RCC 7860 (cell line): ENCODE measurements at regions not wholly inside any gene's neighbourhood (a gene's known extent, or its start where the extent isn't known, plus 50 kb on each side); places are given as distances from the start of the nearest gene placed in this dataset.

ENCODE experiments used
- DNase-seq: peaks from one replicate; pipeline ENCODE4 v3.0.0-alpha.2; 2015; ENCODE audit warnings: low spot score
- FAIRE-seq: peaks from 2 replicates; lab custom pipeline; 2012; peaks lifted over from hg19 to GRCh38; lab: Jason Lieb, UNC

DNA sequence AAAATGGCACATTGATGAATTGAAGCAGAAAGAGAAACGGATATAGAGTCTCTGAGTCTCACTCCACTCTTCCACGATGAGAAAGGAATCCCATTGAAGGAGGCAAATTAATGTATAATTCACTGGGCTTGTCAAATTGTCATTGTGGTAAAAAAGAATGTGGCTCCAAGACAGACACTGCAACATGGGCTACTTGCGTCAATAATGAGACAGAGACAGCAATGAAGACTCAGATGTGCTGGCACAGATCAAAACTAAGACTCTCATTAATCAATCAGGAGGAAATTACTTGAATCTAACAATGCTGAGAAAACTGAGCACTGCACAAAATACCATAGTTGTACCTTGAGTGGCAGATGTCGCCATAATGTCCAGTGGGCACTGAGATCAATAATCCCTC lies 1485.5 kb downstream of the TECRL start:
- no peak for FAIRE-seq
- no peak for DNase-seq

DNA sequence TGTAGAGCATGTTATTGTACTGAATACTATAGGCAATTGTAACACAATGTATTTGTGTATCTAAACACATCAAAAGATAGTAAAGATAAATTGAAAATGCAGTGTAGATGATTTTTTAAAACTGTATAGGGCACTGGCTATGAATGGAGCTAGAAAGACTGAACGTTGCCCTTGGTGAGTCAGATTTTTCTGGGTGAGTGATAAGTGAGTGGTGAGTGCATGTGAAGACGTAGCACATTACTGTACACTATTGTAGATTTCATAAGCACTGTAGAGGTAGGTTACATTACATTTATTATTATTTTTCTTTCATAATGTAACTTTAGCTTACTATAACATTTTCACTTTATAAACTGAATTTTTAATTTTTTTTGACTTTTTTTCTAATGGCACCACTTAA lies 1491.6 kb downstream of the TECRL start:
- FAIRE-seq (no peak), DNase-seq (no peak)

DNA sequence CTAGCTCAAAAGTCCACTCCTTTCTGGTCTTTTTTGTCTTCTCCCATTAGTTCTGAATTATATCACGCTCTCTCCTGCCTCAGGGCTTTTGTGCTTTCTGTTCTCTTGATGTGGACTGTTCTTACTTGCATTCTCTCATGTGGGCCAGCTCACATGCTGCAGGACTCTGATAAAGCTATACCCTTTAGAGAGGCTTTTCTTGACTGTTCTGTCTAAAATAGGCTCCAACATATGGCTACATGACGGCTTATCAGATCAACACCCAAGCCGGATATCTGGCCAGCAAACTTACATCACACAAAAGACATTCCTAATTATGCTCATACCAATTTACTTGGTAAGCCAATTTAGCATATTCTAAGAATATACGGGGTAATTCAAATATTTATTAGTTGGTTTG lies 1494.5 kb downstream of the TECRL start:
- FAIRE-seq (no peak), DNase-seq (no peak)

DNA sequence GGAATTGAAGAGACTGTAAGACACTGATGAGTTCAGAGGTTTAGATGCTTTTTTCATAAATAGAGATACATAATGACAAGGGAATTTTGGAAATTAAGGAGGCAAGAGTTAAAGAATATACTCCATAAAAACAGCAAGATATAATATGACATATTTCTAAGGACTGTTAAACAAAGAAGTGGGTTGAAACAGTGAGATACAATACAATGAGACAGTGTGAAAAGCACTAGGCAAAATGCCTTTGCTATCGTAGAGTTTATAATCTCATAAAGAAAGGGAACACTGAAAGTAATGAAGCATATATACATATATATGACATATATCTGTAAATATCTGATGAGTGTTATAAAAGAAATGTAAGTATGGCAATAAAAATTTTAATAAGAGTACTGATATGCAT lies 1496.2 kb downstream of the TECRL start:
- DNase-seq, result no peak

DNA sequence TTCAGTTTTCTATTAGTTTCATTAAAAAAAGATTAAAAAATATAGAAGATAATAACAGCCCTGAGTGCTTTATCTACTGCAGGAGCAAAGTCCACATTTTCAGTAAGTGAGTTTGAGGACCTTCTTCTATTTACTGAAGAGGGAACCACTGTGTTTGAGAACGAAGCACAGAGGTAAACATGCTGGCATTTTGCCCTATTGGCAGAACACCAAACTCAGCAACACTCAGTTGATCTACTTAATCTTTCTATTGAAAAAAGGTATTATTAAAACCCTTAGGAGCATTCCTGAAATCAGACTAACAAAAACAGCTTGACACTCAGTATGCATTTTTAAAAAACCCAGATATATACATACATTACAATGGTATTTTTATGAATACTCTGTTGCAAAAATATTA lies 1496.7 kb downstream of the TECRL start:
- no peak for FAIRE-seq
- no peak for DNase-seq

More for the DNA sequence above, 1496.2 kb downstream of the TECRL start:
- FAIRE-seq, result no peak

DNA sequence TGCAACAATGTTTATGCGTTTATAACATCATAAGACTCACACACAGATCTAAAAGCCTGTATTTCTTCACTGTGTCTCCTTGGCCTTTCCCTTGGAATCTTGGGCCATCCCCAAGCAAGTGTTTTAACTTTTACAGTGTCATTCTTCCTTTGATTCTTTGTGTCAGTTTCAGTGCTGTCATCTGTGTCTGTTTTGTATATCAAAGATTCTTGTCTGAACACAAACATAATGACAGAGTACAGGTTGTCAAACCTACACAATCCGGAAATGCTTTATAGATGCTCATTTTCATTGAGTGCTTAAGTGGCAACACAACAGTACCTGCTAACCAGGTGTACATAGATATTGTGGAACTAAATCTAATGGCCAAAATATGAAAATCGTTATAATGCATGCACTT lies 1500.0 kb downstream of the TECRL start:
- no peak for FAIRE-seq

DNA sequence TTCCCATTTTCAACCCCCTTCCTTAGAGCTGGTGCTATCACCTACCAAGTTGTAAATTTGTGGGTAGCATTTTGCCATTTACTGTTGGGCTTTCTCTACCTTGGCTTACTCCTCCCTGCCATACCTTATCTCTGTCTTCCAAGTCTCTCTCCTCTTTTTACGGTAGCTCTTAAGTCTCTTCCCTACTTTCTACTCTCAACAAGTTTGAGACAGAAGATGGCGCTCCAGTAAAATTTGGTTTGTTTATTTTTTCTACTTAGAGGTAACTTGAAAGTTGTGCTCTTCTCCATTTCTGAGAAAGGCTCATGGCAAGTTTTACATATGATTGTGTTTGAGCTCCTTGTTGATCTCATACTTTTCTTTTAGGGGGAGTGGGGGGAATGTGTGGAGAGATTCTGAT lies 1508.1 kb downstream of the TECRL start:
- DNase-seq (no peak), FAIRE-seq (no peak)

More for the DNA sequence above, 1500.0 kb downstream of the TECRL start:
- no peak for DNase-seq

DNA sequence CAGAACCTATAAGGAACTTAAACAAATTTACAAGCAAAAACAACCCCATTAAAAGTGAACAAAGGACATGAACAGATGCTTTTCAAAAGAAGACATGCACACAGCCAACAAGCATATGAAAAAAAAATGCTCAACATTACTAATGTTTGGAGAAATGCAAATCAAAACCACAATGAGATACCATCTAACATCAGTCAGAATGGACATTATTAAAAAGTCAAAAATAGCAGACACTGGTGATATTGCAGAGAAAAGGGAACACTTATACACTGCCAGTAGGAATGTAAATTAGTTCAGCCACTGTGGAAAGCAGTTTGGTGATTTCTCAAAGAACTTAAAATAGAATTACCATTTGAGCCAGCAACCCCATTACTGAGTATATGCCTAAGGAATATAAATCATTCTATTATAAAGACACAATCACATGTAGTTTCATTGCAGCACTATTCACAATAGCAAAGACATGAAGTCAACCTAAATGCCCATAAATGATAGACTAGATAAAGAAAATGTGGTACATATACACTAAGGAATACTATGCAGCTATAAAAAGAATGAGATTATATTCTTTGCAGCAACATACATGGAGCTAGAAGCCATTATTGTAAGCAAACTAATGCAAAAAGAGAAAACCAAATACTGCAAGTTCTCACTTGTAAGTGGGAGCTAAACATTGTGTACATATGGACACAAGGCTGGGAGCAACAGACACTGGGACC lies 1509.4 kb downstream of the TECRL start:
- FAIRE-seq, result no peak

DNA sequence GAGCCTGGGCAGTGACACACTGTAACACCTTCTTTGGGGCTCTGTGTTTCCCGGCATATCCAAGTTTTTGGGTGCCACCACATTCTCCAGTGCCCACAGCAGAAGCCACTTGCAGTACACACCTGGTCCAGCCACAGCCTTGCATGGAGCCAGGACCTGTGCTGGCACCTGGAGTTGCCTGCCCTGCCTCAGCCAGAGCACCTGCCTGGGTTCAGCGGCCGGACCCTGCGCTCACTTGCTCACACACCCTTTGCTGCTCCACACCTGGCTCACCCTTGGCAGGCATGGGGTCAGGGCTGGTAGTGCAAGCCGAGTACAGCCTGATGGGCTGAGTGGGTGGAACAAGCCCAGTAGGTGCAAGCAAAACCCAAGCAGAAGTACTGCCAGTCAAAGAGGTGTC lies 1511.1 kb downstream of the TECRL start:
- no peak for DNase-seq
- no peak for FAIRE-seq

More for the DNA sequence above, 1509.4 kb downstream of the TECRL start:
- no peak for DNase-seq

DNA sequence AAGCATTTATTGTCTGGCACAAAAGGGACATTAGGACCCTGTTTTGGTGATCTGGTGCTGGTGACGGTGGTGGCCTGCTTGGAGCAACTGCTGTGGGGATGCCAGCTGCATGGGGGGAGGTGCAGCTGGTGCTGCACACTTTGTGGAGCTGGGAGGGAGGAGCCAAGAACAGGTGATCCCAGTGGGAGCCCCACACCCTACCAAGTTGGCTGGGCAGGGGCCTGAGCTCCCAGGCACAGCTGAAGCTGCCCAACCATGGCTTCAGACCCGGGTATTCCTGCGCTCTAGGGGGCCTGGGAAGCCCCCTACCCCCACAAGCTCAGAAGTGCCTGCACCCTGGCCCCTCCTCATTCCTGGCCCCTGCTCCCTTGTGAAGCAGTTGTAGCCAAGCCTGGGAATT lies 1512.5 kb downstream of the TECRL start:
- FAIRE-seq, result no peak

DNA sequence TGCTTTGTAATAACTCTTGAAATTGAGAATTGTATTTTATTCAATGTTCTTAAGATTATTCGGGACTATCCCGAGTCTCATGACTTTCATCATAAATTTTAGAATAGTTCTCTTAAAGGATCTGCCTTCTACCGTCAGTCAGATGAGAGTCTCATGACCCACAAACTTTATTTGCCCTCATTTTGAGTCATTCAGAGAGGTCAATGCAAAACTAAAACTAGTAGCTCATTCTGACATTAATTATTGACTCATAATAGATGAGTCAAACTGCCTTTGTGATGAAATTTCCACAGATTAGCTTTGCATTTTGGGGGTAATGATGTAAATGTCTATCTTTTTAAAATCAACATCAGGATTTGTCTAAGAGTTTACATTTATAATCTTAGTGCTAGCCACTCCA lies 1527.3 kb downstream of the TECRL start:
- DNase-seq (peak; percentile 24), FAIRE-seq (peak; percentile 83)

More for the DNA sequence above, 1512.5 kb downstream of the TECRL start:
- DNase-seq, result no peak

DNA sequence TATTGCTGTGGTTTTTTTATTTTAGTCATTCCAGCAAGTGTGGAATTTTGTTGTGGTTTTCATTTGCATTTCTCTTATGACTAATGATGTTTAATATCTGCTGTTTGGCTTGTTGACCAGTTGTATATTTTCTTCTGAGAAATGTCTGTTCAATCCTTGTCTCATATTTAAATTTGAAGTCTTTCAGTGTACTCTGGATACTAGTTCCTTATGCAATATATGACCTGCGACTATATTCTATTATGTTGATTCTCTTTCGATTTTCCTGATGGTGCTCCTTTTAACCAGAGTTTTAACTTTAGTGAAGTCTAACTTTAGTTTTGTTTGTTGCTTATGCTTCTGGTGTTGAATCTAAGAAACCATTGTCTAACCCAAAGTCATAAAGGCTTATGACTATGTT lies 1528.0 kb downstream of the TECRL start:
- DNase-seq, result no peak
- FAIRE-seq, result no peak

DNA sequence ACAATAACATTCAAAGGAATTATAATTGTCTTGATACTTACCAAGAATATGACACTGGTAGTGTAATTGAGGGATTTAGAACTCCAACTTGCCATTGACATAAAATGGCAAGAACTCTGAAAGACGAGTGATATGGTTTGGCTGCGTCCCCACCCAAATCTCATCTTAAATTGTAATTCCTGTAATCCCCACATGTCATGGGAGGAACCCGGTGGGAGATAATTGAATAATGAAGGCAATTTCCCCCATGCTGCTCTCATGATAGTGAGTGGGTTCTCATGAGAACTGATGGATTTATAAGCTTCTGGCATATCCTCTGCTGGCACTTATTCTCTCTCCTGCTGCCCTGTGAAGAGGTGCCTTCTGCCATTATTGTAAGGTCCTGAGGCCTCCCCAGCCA lies 1536.4 kb downstream of the TECRL start:
- FAIRE-seq (no peak), DNase-seq (no peak)

DNA sequence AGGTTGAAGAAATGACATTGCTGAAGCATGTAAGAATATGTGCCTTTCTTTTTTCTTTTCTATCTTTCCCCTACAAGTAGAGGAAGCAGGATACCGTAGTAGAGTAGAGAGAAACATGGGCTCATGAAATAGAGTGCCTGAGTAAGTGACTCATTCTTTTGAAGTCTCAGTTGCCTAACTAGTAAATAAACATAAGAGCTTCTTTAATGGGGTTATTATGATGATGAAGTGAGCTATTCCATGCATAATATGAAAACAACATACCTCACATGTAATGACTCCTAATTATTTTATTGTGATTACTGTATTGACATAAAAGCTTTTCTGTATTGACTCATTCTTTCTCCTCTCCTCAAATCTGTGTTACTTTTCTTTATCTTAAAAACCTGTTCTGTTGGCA lies 1538.2 kb downstream of the TECRL start:
- DNase-seq, result no peak
- no peak for FAIRE-seq

DNA sequence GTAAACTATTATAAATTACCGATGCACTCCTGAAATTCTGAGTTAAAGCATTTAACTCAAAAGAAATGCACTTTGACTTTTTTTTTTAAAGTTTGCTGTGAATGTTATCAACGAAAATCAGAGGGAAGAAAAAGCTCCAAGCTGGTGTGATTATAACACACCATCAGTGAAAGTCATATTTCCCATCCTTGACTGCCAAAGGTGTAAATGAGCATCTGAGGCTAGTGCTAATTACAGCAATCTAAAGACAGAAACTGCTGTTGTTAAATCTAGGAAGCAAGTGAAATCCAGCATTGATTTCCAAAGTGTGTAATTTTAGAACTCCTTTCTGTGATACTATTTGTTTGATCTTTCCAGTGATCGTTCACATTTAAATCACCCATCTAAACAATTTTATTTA lies 1538.8 kb downstream of the TECRL start:
- FAIRE-seq, result no peak
- no peak for DNase-seq

DNA sequence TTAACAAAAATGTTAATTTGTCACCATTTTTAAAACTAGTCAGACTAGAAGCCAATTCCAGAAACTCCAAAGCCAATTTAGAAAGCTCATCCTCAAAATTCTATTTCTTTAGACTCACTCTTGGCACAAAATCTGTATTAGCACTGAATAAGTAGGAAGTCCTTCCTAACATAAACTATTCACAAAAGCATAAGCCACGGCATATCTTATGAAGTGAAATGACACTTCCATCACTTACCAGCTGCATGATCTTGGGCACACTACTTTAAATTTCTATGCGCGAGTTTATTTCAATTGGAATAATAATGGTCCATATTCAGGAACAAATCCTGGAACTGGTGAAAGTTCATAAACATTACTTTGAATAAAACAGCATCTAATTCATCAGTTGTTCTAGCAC lies 1544.0 kb downstream of the TECRL start:
- FAIRE-seq (no peak), DNase-seq (no peak)

DNA sequence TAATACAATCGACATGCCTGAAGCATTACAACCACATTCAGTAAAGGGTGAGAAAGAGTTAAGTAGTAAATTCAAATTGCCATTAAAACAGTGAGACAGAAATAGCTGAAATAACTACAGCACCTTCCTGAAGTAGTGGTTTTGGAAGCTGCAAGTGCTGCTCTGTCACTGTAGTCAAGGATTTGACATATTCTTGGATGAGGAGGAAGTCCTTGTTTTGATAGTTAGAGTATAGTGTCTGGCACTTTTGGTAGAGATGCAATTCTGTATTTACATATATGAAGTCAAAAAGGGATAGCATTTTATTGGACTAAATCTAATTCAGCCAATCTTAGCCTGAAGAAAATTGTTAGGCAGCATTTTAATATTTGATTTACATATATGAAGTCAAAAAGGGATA lies 1559.6 kb downstream of the TECRL start:
- DNase-seq, result no peak
- no peak for FAIRE-seq

DNA sequence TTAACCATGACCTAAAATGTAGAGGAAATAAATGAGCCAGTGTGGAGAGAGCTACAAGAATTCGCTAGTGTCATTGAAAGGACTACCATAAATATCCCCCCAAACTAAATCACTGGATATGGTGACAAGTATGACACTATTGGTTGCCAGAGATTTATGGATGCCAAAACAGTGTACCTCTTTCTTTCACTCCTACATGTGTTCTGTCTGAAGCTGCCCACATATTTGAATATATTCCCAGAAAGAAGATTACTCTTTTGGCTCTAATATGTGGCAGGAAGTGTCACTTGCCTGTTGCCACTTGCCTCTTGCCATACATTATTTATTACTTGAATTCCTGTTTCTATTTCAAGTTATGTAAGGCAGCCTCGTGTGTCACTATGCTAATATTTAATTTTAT lies 1573.6 kb downstream of the TECRL start:
- FAIRE-seq (no peak), DNase-seq (no peak)

DNA sequence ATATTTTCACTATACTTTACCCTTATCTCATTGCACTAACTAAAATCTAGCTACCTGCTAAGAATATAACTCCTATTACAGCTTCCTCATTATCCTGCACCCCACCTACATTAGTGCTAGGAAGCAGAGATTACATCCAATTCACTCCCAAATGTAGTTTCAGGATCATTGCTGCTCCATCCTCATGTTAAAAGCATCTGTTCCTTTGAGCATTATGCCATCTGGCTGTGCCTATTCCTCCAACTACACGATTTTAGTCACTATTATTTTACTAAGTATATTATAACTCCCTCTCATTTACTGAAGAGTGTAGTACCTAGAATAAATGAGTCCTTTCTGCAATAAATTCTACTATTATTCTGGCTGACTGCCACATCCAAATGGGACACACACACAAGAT lies 1586.9 kb downstream of the TECRL start:
- FAIRE-seq, result no peak

DNA sequence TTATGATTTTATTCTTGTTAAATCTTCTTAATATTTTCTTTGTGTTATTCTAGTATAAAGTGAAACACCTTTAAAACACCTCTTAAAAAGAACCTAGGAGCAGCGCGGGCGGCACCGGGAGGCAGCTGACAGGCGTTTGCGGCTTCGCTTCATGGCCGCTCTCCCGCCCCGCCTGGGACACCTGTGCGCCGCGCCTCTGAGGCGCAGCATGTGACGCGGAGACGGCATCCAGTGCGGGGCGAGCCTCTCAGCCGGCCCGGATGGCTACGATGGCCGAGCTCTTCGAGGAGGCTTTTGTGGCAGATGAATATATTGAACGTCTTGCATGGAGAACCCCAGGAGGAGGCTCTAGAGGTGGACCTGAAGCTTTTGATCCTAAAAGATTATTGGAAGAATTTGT lies 1592.7 kb downstream of the TECRL start:
- DNase-seq (no peak), FAIRE-seq (no peak)

More for the DNA sequence above, 1586.9 kb downstream of the TECRL start:
- DNase-seq, result no peak

DNA sequence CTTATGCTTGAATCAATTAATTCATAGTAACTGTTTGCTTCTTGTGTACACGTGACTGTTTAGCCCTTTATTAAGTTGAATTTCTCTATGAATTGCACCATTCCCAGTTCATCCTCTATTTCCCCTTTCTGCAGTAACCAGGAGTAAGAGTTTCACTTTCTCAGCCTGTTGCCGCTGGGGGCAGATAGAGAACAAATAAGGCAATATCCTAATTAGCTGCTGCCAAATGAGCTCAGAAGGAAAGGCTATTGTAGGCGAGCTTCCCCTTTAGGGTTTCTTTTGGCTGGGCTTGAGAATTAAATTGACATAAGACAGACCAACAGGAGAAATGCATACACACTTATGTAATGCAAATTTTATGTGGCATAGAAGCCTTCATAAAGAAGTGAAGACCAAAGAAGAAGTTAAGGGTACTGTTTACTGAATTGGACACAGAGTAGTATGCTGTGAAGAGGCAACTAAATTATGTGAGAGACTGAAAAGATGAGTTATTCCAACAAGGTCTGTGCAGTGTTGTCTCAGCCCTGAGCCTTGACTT lies 1594.7 kb downstream of the TECRL start:
- no peak for FAIRE-seq
- DNase-seq, result no peak

DNA sequence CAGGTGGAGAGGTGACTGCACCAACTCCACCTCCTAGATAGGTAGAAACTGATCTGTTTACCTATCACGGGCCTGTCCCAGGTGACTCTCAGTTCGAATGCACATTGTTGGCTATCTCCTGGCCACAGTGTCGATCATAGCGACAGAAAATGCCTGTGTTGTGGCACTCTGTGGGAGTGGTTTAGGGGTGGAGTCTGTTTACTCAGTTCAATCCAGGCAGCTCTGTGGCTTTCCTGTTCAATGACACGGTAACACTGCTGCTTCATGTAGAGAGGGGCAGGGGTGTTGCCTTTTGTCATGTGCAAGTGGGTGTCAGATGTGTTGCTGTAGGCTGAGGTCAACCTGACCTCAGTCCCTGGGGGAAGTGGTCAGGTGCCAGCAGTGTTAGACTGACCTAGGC lies 1602.4 kb downstream of the TECRL start:
- FAIRE-seq (no peak), DNase-seq (no peak)

DNA sequence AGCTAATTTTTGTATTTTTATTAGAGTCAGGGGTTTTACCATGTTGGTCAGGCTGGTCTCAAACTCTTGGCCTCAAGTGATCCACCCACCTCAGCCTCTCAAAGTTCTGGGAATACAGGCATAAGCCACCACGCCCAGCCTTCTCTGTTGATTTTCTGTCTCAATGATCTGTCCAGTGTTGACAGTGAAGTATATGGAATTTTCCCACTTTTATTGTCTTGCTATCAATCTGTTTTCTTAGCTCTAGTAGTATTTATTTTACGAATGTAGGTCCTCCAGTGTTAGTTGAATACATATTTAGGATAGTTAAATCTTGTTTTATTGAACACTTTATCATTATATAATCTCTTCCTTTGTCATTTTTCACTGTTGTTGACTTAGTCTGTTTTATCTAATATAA lies 1603.9 kb downstream of the ADGRL3 start:
- no peak for FAIRE-seq

More for the DNA sequence above, 1603.9 kb downstream of the ADGRL3 start:
- DNase-seq, result no peak
